ENCODE measurements at regions not wholly inside any gene's neighbourhood (a gene's known extent, or its start where the extent isn't known, plus 50 kb on each side); places are given as distances from the start of the nearest gene placed in this dataset.

DNA sequence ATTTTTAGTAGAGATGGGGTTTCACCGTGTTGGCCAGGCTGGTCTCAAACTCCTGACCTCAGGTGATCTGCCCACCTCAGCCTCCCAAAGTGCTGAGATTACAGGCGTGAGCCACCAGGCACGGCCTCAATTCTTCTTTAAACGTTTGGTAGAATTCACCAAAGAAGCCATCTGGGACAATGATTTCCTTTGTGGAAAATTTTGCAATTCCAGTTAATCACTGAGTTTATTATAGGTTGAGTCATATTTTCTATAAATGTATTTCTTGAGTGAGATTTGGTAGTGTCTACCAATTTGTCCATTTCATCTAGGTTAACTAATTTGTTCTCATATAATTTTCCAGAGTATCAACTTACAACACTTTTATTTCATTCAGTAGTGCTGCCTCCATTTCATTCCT is 683.9 kb upstream of the TMEM132C start:
- TF ChIP-seq EZH2 (IDR thresholded peaks at IDR 0.05; ENCODE audit: insufficient read depth, poor library complexity, severe bottlenecking) (no peak), EZH2phosphoT487 (IDR thresholded peaks at IDR 0.05; ENCODE audit: insufficient read depth, low read depth) (no peak)

All from GM23248 (cell line).